Head of caudate nucleus (tissue), 42 donors: ENCODE measurements at regions not wholly inside any gene's neighbourhood (a gene's known extent, or its start where the extent isn't known, plus 50 kb on each side); places are given as distances from the start of the nearest gene placed in this dataset.
A peak's percentile ranks its signal among the peaks of the same experiment; 100 is the strongest.

Experiments used
- DNase-seq, 42 donors: peaks; one replicate each; pipeline versions ENCODE4 v3.0.0 to v3.0.0-alpha.2; 2020 to 2021; ENCODE audit warnings: mixed read lengths in 7 of 42
- intact Hi-C: fragments of 100-400 bp; cut with DNase I; formaldehyde crosslinking; loops from one replicate; pipeline ENCODE4 v1.15.0; 2022

GRCh38 chr12:4044736-4045730 lies 171.8 kb upstream of the PARP11 start:
- intact Hi-C loops: loop anchor here (5.0 kb wide), 1 partner anchor 222 kb away; no protein-coding TSS in a partner anchor
- peak in 18 of 42 donors; percentile 5 to 62 (median 28) for DNase-seq

- peak in 1 of 42 donors; percentile 3 for DNase-seq
- intact Hi-C loops: loop anchor here (5.0 kb wide), 1 partner anchor 223 kb away; no protein-coding TSS in a partner anchor
These were observed 170.9 kb upstream of the PARP11 start for GRCh38 chr12:4044101-4044500.

DNA sequence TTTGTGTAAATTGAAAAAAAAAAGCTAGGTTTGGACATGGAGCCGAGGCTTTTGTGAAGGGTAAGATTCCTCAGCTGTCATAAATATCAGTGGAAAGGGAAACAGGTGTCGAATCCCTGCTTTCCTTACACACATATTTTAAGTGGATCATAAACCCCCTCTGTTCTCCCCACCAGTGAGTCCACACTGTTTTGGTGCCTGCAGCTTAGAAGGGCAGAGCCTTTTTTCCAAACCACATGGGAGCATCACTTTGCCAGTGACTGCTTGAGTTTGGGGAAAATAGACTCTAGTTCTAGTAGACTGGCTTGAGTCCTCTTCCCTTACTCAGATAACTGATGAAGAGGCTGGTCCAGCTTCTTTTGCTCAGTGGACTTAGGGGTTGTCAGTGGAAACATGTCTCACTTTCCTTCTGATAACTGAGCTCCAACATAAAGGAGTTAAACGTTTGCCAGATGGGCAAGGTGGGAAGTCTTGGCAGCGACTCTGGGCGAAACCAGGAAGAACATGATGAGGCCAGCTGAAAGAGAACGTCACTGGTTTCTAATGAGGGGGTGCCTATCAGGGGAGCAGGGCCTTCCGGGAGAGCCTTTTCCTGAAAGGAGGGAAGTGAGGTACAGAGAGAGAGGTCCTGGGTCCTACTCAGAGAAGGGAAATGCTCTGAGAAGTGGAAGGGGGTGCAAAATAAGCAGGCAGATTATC lies 168.1 kb upstream of the PARP11 start:
- intact Hi-C loops: loop anchor here (5.0 kb wide), 1 partner anchor 226 kb away; no protein-coding TSS in a partner anchor
- DNase-seq: no peak

- DNase-seq: peak in 1 of 42 donors; percentile 19
- intact Hi-C loops: loop anchor here (5.0 kb wide), 2 partner anchors 153 to 227 kb away; no protein-coding TSS in a partner anchor
These were observed 166.7 kb upstream of the PARP11 start for GRCh38 chr12:4039931-4040330.

- peak in 30 of 42 donors; percentile 18 to 83 (median 52) for DNase-seq
- intact Hi-C loops: loop anchor here (5.0 kb wide), 1 partner anchor 151 kb away; no protein-coding TSS in a partner anchor
These were observed 164.6 kb upstream of the PARP11 start for GRCh38 chr12:4037747-4038312.

- no peak for DNase-seq
- intact Hi-C loops: loop anchor here (5.0 kb wide), 1 partner anchor 149 kb away; no protein-coding TSS in a partner anchor
These were observed 163.6 kb upstream of the PARP11 start for GRCh38 chr12:4036671-4037271.

DNA sequence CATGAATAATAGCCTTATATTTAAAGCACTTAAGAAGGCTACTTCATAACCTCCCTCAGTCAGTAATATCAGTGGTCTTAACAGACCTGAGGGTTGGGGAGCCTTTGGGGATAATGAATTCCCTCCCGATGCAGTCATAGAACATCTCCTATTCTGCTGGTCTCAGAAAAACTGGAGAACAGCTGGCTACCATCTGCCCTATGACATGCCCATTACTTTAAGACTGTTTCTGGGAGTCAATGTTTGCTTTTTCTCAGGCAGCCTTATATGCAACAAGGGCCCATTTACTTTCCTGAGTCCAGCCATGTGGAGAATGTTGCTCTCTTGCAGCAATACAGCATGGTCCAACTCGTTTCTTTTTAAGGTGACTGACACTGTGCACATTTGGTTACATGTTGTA lies 161.7 kb upstream of the PARP11 start:
- intact Hi-C loops: loop anchor here (5.0 kb wide), 1 partner anchor 148 kb away; no protein-coding TSS in a partner anchor
- DNase-seq: no peak

- no peak for DNase-seq
- intact Hi-C loops: no loop called here
These were observed 159.9 kb upstream of the PARP11 start for GRCh38 chr12:4032924-4033615.

- intact Hi-C loops: no loop called here
- peak in 6 of 42 donors; percentile 4 to 27 (median 16) for DNase-seq
These were observed 158.6 kb upstream of the PARP11 start for GRCh38 chr12:4031703-4032291.

GRCh38 chr12:4030929-4031702 lies 157.9 kb upstream of the PARP11 start:
- intact Hi-C loops: no loop called here
- DNase-seq: peak; percentile 25 to 93 (median 80)

DNA sequence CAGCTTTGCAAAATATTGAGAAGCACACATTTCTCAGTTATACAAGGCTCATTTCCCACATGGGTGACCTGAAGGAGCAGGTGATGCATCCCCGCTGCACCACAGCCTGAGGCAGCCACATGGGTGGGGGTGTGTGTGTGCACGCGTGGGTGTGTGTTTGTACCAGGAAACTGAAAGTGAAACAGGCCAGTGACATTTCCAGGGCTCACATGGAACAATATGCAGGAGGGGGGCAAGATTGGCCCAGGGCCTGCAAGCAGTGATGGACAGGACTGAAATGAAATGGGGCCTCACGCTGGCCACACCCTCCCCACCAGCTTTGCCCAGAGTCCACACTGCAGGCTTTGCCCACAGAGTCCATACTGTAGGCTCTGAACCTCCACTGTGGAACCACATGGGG lies 154.2 kb upstream of the PARP11 start:
- intact Hi-C loops: no loop called here

GRCh38 chr12:4026517-4026916 lies 153.3 kb upstream of the PARP11 start:
- peak in 1 of 42 donors; percentile 37 for DNase-seq

More for the DNA sequence above, 154.2 kb upstream of the PARP11 start:
- no peak for DNase-seq

GRCh38 chr12:4026020-4026358 lies 152.8 kb upstream of the PARP11 start:
- no peak for DNase-seq
- intact Hi-C loops: no loop called here

More at GRCh38 chr12:4026517-4026916, 153.3 kb upstream of the PARP11 start:
- intact Hi-C loops: no loop called here

- no peak for DNase-seq
- intact Hi-C loops: no loop called here
These were observed 152.2 kb upstream of the PARP11 start for GRCh38 chr12:4025181-4026019.

DNA sequence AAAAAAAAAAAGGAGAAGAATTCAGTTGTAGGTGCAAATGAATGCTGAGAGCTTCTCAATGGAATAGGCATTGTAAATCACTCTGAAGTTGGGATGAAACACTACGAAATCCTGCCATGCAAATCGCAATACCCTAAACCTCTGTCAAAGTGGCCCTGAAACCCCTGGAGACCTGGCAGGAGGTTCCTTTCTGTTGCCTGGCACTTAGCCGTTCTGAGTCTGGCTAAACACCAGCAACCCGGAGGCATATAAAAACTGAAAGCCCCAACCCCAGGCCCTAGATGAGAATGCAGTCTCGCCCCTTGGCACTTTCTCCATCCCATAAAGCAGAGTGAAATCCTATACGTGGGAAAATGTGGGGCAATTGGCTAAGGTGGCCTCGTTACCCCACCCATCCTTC lies 151.5 kb upstream of the PARP11 start:
- no peak for DNase-seq
- intact Hi-C loops: no loop called here
